DOHH2 (cell line): ENCODE measurements at regions not wholly inside any gene's neighbourhood (a gene's known extent, or its start where the extent isn't known, plus 50 kb on each side); places are given as distances from the start of the nearest gene placed in this dataset.

ENCODE experiments used
- H3F3A ChIP-seq: fragments of 200-600 bp; sonication (generic), shearing (Covaris generic); 2 replicates; pipeline ENCODE4 v1.6.0; 2016; ENCODE audit warnings: antibody characterized with exemption, mild to moderate bottlenecking; ENCODE audit not compliant: control insufficient read depth, insufficient read depth
- H3K27ac ChIP-seq: fragments of 200-600 bp; sonication (generic); 2 replicates; pipeline ENCODE4 v1.5.1; 2014; ENCODE audit warnings: low read depth, mild to moderate bottlenecking, low read length, moderate library complexity
- H3K27me3 ChIP-seq: fragments of 200-600 bp; sonication (generic); 2 replicates; pipeline ENCODE4 v1.6.1; 2014; ENCODE audit warnings: mild to moderate bottlenecking, low read length, mixed read lengths; ENCODE audit not compliant: control insufficient read depth
- H3K36me3 ChIP-seq: fragments of 200-600 bp; sonication (generic); 2 replicates; pipeline ENCODE4 v1.6.1; 2014; ENCODE audit warnings: mild to moderate bottlenecking, low read length, moderate library complexity, mixed read lengths; ENCODE audit not compliant: control insufficient read depth
- H3K4me1 ChIP-seq: fragments of 200-600 bp; sonication (generic); 2 replicates; pipeline ENCODE4 v1.6.1; 2014; ENCODE audit warnings: mild to moderate bottlenecking, low read length, mixed read lengths; ENCODE audit not compliant: control insufficient read depth
- H3K4me2 ChIP-seq: fragments of 200-600 bp; sonication (generic); 2 replicates; pipeline ENCODE4 v1.6.0; 2014; ENCODE audit warnings: mild to moderate bottlenecking, low read length, moderate library complexity
- H3K4me3 ChIP-seq: fragments of 200-600 bp; sonication (generic); 2 replicates; pipeline ENCODE4 v1.5.1; 2014; ENCODE audit warnings: mild to moderate bottlenecking, low read length, mixed read lengths
- H3K79me2 ChIP-seq: fragments of 200-600 bp; sonication (generic); 2 replicates; pipeline ENCODE4 v1.6.1; 2014; ENCODE audit warnings: mild to moderate bottlenecking, low read length, mixed read lengths; ENCODE audit not compliant: control insufficient read depth
- H3K9me2 ChIP-seq: fragments of 200-600 bp; sonication (generic); replicated peaks from 2 replicates; pipeline ENCODE4 v1.6.1; 2014; ENCODE audit warnings: mild to moderate bottlenecking, low read length, mixed read lengths; ENCODE audit not compliant: control insufficient read depth
- H3K9me3 ChIP-seq: fragments of 200-600 bp; sonication (generic); 2 replicates; pipeline ENCODE4 v1.6.1; 2014; ENCODE audit warnings: antibody characterized with exemption, low read length, mixed read lengths; ENCODE audit not compliant: control insufficient read depth, insufficient read depth
- H4K20me1 ChIP-seq: fragments of 200-600 bp; sonication (generic); 2 replicates; pipeline ENCODE4 v1.6.0; 2014; ENCODE audit warnings: low read depth, mild to moderate bottlenecking, antibody characterized with exemption, low read length, moderate library complexity; ENCODE audit not compliant: control insufficient read depth, insufficient read depth
- CTCF ChIP-seq: fragments of 200-600 bp; sonication (generic); IDR thresholded peaks from one replicate; pipeline ENCODE4 v1.5.1; 2014; ENCODE audit warnings: antibody characterized with exemption, mild to moderate bottlenecking, low read depth, low read length; ENCODE audit not compliant: poor library complexity, severe bottlenecking
- EZH2phosphoT487 ChIP-seq: fragments of 200-600 bp; sonication (generic); IDR thresholded peaks from 2 replicates; pipeline ENCODE4 v1.6.1; 2017; ENCODE audit warnings: borderline replicate concordance, mild to moderate bottlenecking, antibody characterized with exemption, low read length, moderate library complexity, mixed read lengths

DNA sequence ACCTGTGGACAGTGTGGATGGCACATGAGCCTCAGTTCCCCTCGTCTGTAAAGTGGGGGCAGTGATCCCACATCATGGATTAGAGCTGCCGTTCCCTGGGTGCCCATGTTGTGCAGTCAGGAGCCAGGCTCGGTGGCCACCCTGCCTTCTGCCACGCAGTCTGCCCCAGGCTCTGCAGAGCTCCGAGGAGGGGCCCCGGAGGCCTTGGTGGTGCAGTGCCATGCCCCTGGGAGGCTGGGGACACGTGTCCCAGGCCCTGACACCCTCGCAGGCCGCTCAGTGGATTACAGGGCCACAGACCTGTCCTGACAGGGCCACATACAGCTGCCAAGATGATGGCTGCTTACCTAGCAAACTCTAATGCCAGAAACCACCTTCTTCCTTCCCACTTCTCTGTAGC is 59.7 kb upstream of the ZNF469 start:
- Histone ChIP-seq H4K20me1 (no peaks in the 10 kb centered on the region), H3K4me3 (no peak overlapping the region), H3K27me3 (no peaks in the 10 kb centered on the region), H3K79me2 (no peaks in the 10 kb centered on the region), H3K36me3 (no peaks in the 10 kb centered on the region), H3K4me2 (no peak overlapping the region), H3K27ac (no peak overlapping the region), H3K4me1 (no peaks in the 10 kb centered on the region), H3K9me3 (peaks cover 11% of the 10 kb centered on the region; the same call in 1 of the 2 replicates), H3F3A (no peaks in the 10 kb centered on the region), H3K9me2 (no peaks in the 10 kb centered on the region)
- TF ChIP-seq CTCF (no peak), EZH2phosphoT487 (no peak)

DNA sequence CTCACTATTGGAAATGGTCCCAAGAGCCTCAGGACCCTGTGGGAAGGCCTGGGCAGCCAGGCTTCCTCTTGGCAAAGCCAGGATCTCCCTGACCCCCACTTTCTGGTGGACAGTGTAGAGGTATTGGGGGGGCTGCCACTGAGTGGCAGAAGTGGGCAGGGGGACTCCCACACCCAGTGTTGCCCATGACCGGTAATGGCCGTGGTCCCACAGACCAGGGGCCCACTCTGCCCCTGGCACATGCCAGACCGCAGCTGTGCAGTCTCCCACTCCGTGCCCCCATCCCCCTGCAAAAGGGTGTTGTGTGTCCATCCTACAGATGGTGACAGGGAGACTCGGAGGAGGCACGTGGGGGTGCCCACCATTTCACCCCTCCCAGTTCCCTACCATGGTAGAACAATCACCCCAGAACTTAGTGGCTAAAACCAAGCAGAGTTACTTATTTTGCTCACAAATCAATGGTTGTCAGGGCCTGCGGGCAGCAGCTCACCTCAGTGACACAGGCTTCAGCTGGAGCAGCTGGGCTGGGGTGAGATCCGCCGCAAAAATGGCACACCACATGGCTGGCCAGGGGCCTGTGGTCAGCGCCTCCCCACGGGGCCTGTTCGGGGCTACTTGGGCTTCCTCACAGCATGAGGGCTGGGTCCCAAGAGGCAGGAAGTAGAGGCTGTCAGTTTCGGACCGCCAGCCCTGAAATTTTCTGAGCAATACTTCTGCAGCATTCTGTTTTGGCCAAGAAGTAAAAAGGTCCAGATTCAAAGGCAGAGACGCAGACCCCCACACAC is 59.0 kb upstream of the ZNF469 start:
- H3K4me3 ChIP-seq: no peak overlapping the region
- H3F3A ChIP-seq: no peaks in the 10 kb centered on the region
- H3K27ac ChIP-seq: no peak overlapping the region
- H3K27me3 ChIP-seq: no peaks in the 10 kb centered on the region
- H3K9me3 ChIP-seq: peaks cover 11% of the 10 kb centered on the region; the same call in 1 of the 2 replicates
- no peak overlapping the region for H3K4me2 ChIP-seq
- TF ChIP-seq CTCF (no peak), EZH2phosphoT487 (no peak)
- no peaks in the 10 kb centered on the region for H4K20me1 ChIP-seq
- H3K36me3 ChIP-seq: no peaks in the 10 kb centered on the region
- no peaks in the 10 kb centered on the region for H3K4me1 ChIP-seq
- H3K9me2 ChIP-seq: no peaks in the 10 kb centered on the region
- no peaks in the 10 kb centered on the region for H3K79me2 ChIP-seq

GRCh38 chr16:88325087-88325750 is 57.5 kb upstream of the ZNF469 start:
- no peaks in the 10 kb centered on the region for H3K4me1 ChIP-seq
- TF ChIP-seq CTCF: no peak
- no peak for TF ChIP-seq EZH2phosphoT487
- H3K27ac ChIP-seq: no peak overlapping the region
- no peaks in the 10 kb centered on the region for H3K27me3 ChIP-seq
- no peaks in the 10 kb centered on the region for H3K36me3 ChIP-seq
- no peaks in the 10 kb centered on the region for H3F3A ChIP-seq
- H4K20me1 ChIP-seq: no peaks in the 10 kb centered on the region
- H3K79me2 ChIP-seq: no peaks in the 10 kb centered on the region
- no peak overlapping the region for H3K4me3 ChIP-seq
- H3K9me3 ChIP-seq: peaks cover 11% of the 10 kb centered on the region; the same call in 1 of the 2 replicates
- H3K4me2 ChIP-seq: no peak overlapping the region
- no peaks in the 10 kb centered on the region for H3K9me2 ChIP-seq
